ENCODE measurements at regions not wholly inside any gene's neighbourhood (a gene's known extent, or its start where the extent isn't known, plus 50 kb on each side); places are given as distances from the start of the nearest gene placed in this dataset.

GRCh38 chr20:4303136-4303535, 54.0 kb upstream of the ADRA1D start:
- RAD21 ChIA-PET (ENCODE audit: low non-redundant PET in 1 of 2, low total read pairs in 2 of 2, uncharacterized antibody in 2 of 2, unreplicated experiment in 2 of 2): no interaction called here
- Histone ChIP-seq H3K79me2 (ENCODE audit: insufficient read depth, low read length) (no peaks in the 10 kb centered on the region), H3K4me1 (ENCODE audit: control insufficient read depth in 1 of 2, insufficient read depth in 2 of 2, low read length in 2 of 2) (no peaks in the 10 kb centered on the region), H3K9me2 (ENCODE audit: insufficient read depth) (no peaks in the 10 kb centered on the region), H4K20me1 (ENCODE audit: insufficient read depth) (no peaks in the 10 kb centered on the region), H3K9me3 (ENCODE audit: control insufficient read depth in 1 of 2, insufficient read depth in 1 of 2, low read depth in 1 of 2, low read length in 2 of 2) (no peaks in the 10 kb centered on the region), H3K36me3 (ENCODE audit: control insufficient read depth in 1 of 2, insufficient read depth in 2 of 2, low read length in 2 of 2) (no peaks in the 10 kb centered on the region), H3K9ac (ENCODE audit: low read length) (no peak overlapping the region), H3K27ac (ENCODE audit: low read depth, low read length) (no peak overlapping the region), H3K4me2 (ENCODE audit: low read length) (no peak overlapping the region), H2AFZ (ENCODE audit: low read depth, low read length, poor library complexity, severe bottlenecking) (no peak overlapping the region), H3K4me3 (replicated peaks in 1 of 2; ENCODE audit: low read depth in 1 of 2, low read length in 2 of 2) (no peak overlapping the region), H3K27me3 (ENCODE audit: insufficient read depth, low read length) (no peaks in the 10 kb centered on the region)
- no TSS peak for BruUV-seq (replicated peaks)
- CTCF ChIA-PET: no interaction called here
- no peak for ATAC-seq
- intact Hi-C loops (cut with micrococcal nuclease): no loop called here
- POLR2A ChIA-PET: no interaction called here
- no peak for TF ChIP-seq EZH2phosphoT487 (IDR thresholded peaks at IDR 0.05; ENCODE audit: borderline replicate concordance)
- TF ChIP-seq SRF (IDR thresholded peaks at IDR 0.05; ENCODE audit: low read depth): no peak
- TF ChIP-seq REST (IDR thresholded peaks at IDR 0.05; ENCODE audit: low read depth): no peak
- no peak for TF ChIP-seq JUND (IDR thresholded peaks at IDR 0.05)
- no peak for TF ChIP-seq POLR2A (IDR thresholded peaks at IDR 0.05; ENCODE audit: borderline replicate concordance, extremely low read depth, insufficient read depth, insufficient read length)
- no peak for TF ChIP-seq ZFX (IDR thresholded peaks at IDR 0.05)
- TF ChIP-seq EGR1 (IDR thresholded peaks at IDR 0.05; ENCODE audit: low read depth): no peak
- TF ChIP-seq FOSL1 (IDR thresholded peaks at IDR 0.05; ENCODE audit: low read depth): no peak
- TF ChIP-seq CBX3 (IDR thresholded peaks at IDR 0.05; ENCODE audit: low read depth): no peak
- no peak for TF ChIP-seq SP1 (IDR thresholded peaks at IDR 0.05; ENCODE audit: low read depth)
- no peak for TF ChIP-seq CEBPB (IDR thresholded peaks at IDR 0.05; ENCODE audit: low read depth)
- TF ChIP-seq CTCF (IDR thresholded peaks at IDR 0.05 in 2 of 3, conservative IDR thresholded peaks at IDR 0.05 in 1 of 3; ENCODE audit: borderline replicate concordance in 1 of 3, insufficient read depth in 1 of 3, low read depth in 2 of 3, low read length in 2 of 3): no peak
- TF ChIP-seq RAD21 (IDR thresholded peaks at IDR 0.05; ENCODE audit: low read depth): no peak
- TF ChIP-seq SIN3A (IDR thresholded peaks at IDR 0.05; ENCODE audit: low read depth): no peak
- TF ChIP-seq MAX (IDR thresholded peaks at IDR 0.05): no peak
- no peak for TF ChIP-seq TCF7L2 (IDR thresholded peaks at IDR 0.05; ENCODE audit: borderline replicate concordance, extremely low read depth, insufficient read depth, insufficient read length)
- TF ChIP-seq ZBTB33 (IDR thresholded peaks at IDR 0.05; ENCODE audit: extremely low read depth, insufficient replicate concordance, low read length): no peak
- DNase-seq (ENCODE audit: low read depth, low spot score): no peak
